ENCODE measurements at regions not wholly inside any gene's neighbourhood (a gene's known extent, or its start where the extent isn't known, plus 50 kb on each side); places are given as distances from the start of the nearest gene placed in this dataset.

- TF ChIP-seq CTCF (IDR thresholded peaks at IDR 0.05; ENCODE audit: insufficient read depth, low read length) (no peak), POLR2AphosphoS5 (IDR thresholded peaks at IDR 0.05; ENCODE audit: low read depth) (no peak), SPI1 (IDR thresholded peaks at IDR 0.05; ENCODE audit: borderline replicate concordance, low read depth) (no peak), REST (IDR thresholded peaks at IDR 0.05; ENCODE audit: insufficient replicate concordance, low read depth) (no peak), GABPA (IDR thresholded peaks at IDR 0.05; ENCODE audit: low read depth) (no peak)
Observed at GRCh38 chr1:192726820-192727504, 81.9 kb upstream of the RGS2 start.

Data from HL-60 (cell line).